GM19324 (cell line): ENCODE measurements at regions not wholly inside any gene's neighbourhood (a gene's known extent, or its start where the extent isn't known, plus 50 kb on each side); places are given as distances from the start of the nearest gene placed in this dataset.
"Not testable (repeated sequence)": the region's sequence is repeated elsewhere in the genome, so short reads cannot be mapped to it uniquely, and the experiment has no call there.

Source experiments
- ATAC-seq: cut with Tn5 transposase; IDR thresholded peaks from one replicate; pipeline ENCODE4 v1.9.1; 2021; ENCODE audit warnings: mild to moderate bottlenecking, moderate library complexity; ENCODE audit not compliant: unreplicated experiment, low FRiP score

GRCh38 chr5:144594919-144595318 is 424.2 kb downstream of the KCTD16 start:
- no peak for ATAC-seq

- not testable (repeated sequence) for ATAC-seq
Observed at GRCh38 chr5:144594234-144594633, 423.6 kb downstream of the KCTD16 start.

- ATAC-seq, result no peak
Observed at GRCh38 chr5:144585681-144586080, 415.0 kb downstream of the KCTD16 start.

- ATAC-seq, result no peak
Observed at GRCh38 chr5:144583541-144584449, 413.1 kb downstream of the KCTD16 start.

GRCh38 chr5:144582066-144582465 is 411.4 kb downstream of the KCTD16 start:
- ATAC-seq, result no peak

GRCh38 chr5:144581044-144581443 is 410.4 kb downstream of the KCTD16 start:
- ATAC-seq, result no peak

- no peak for ATAC-seq
Observed at GRCh38 chr5:144577676-144578075, 407.0 kb downstream of the KCTD16 start.

- no peak for ATAC-seq
Observed at GRCh38 chr5:144575736-144576135, 405.1 kb downstream of the KCTD16 start.

GRCh38 chr5:144567421-144567780 is 396.7 kb downstream of the KCTD16 start:
- no peak for ATAC-seq

GRCh38 chr5:144566747-144567420 is 396.2 kb downstream of the KCTD16 start:
- ATAC-seq, result no peak

- ATAC-seq, result no peak
Observed at GRCh38 chr5:144549580-144549979, 378.9 kb downstream of the KCTD16 start.

- ATAC-seq, result no peak
Observed at GRCh38 chr5:144548936-144549335, 378.3 kb downstream of the KCTD16 start.

- ATAC-seq, result no peak
Observed at GRCh38 chr5:144547098-144547499, 376.4 kb downstream of the KCTD16 start.

- ATAC-seq, result no peak
Observed at GRCh38 chr5:144538845-144539244, 368.2 kb downstream of the KCTD16 start.
